GM12878 (cell line): ENCODE measurements at regions not wholly inside any gene's neighbourhood (a gene's known extent, or its start where the extent isn't known, plus 50 kb on each side); places are given as distances from the start of the nearest gene placed in this dataset.

Experiments
- CTCF ChIP-seq, 3 experiments: IDR thresholded peaks in 2 of 3; conservative IDR thresholded peaks in 1 of 3; 2 replicates each; pipeline ENCODE4 v1.5.1; 2011; ENCODE audit warnings: low read depth in 3 of 3, low read length in 3 of 3, mild to moderate bottlenecking in 3 of 3, control low read depth in 2 of 3, moderate library complexity in 2 of 3, inconsistent platforms in 1 of 3, mixed read lengths in 1 of 3; ENCODE audit not compliant: control insufficient read depth in 2 of 3, insufficient read depth in 1 of 3; ENCODE audit errors: extremely low read depth in 1 of 3
- MAX ChIP-seq: IDR thresholded peaks from 2 replicates; pipeline ENCODE4 v1.6.1; 2012; ENCODE audit warnings: low read depth, low read length, improper control_type of control experiment
- NFYB ChIP-seq: IDR thresholded peaks from 2 replicates; pipeline ENCODE4 v1.6.1; 2011; ENCODE audit warnings: low read depth, mild to moderate bottlenecking, low read length, improper control_type of control experiment, moderate library complexity; ENCODE audit not compliant: insufficient read depth
- NR2C1 ChIP-seq: fragments of 450-650 bp; IDR thresholded peaks from 2 replicates; pipeline ENCODE4 v1.6.1; 2017; ENCODE audit warnings: antibody characterized with exemption, mild to moderate bottlenecking, moderate library complexity

GRCh38 chr14:56413721-56414120 lies 165.9 kb upstream of the TMEM260 start:
- TF ChIP-seq CTCF (IDR thresholded peaks at IDR 0.05 in 2 of 3, conservative IDR thresholded peaks at IDR 0.05 in 1 of 3; ENCODE audit: control insufficient read depth in 2 of 3, extremely low read depth in 1 of 3, insufficient read depth in 1 of 3, low read depth in 3 of 3, low read length in 3 of 3) (no peak), NFYB (no peak), MAX (no peak), NR2C1 (no peak)
